ENCODE measurements at regions not wholly inside any gene's neighbourhood (a gene's known extent, or its start where the extent isn't known, plus 50 kb on each side); places are given as distances from the start of the nearest gene placed in this dataset.

GRCh38 chr22:48356731-48357130 lies 1470.9 kb downstream of the BRD1 start (continued):
- no peak for TF ChIP-seq DMTF1 (CRISPR knock-in tag; IDR thresholded peaks at IDR 0.05)

- Histone ChIP-seq H2AFZ (ENCODE audit: low read length) (no peak overlapping the region), H3K36me3 (replicated peaks in 1 of 2; ENCODE audit: control insufficient read depth in 1 of 2, insufficient read depth in 2 of 2, low read length in 2 of 2) (no peaks in the 10 kb centered on the region), H3K4me3 (replicated peaks in 1 of 3; ENCODE audit: insufficient read depth in 1 of 3, low read depth in 2 of 3, low read length in 3 of 3) (no peak overlapping the region), H3K4me1 (ENCODE audit: insufficient read depth, low read length) (no peaks in the 10 kb centered on the region), H3K4me2 (ENCODE audit: low read depth, low read length) (no peak overlapping the region), H3K79me2 (ENCODE audit: insufficient read depth, low read length) (no peaks in the 10 kb centered on the region), H3K9ac (ENCODE audit: insufficient read depth, low read depth, low read length) (no peak overlapping the region), H3K27me3 (ENCODE audit: control insufficient read depth in 1 of 2, insufficient read depth in 2 of 2, low read length in 2 of 2) (peaks cover 6 to 67% of the 10 kb centered on the region in 2 experiments; a peak in 3 of 5 replicates), H3K27ac (ENCODE audit: extremely low read length, insufficient read depth, low read length) (no peak overlapping the region), H3K9me3 (ENCODE audit: low read length) (no peaks in the 10 kb centered on the region), H4K20me1 (ENCODE audit: insufficient read depth, low read length) (no peaks in the 10 kb centered on the region)
- ATAC-seq (no peak), DNase-seq (ENCODE audit: low spot score) (no peak), FAIRE-seq (no peak)
- ChIA-PET CTCF (ENCODE audit: low intra/inter-chr PET ratio, low total read pairs) (no interaction called here), POLR2A (no interaction called here)
- intact Hi-C loops (cut with micrococcal nuclease; ENCODE audit: unreplicated experiment) (no loop called here), in situ Hi-C loops (cut with HindIII; ENCODE audit: extremely low pct_ligation_motif_present, low pct_unique_long_range_greater_than_20kb) (no loop called here)
- no TSS peak for BruUV-seq (replicated peaks)
- 4% methylated on average over 5 of the region's 5 CpGs for WGBS (ENCODE audit: low lambda C conversion rate)
- TF ChIP-seq PHB2 (IDR thresholded peaks at IDR 0.05; ENCODE audit: partially characterized antibody): no peak
- no peak for TF ChIP-seq HIVEP1 (CRISPR knock-in tag; IDR thresholded peaks at IDR 0.05)
- no peak for TF ChIP-seq PLRG1 (conservative IDR thresholded peaks at IDR 0.05)
- no peak for TF ChIP-seq HDAC6 (IDR thresholded peaks at IDR 0.05; ENCODE audit: low read depth, low read length)
Observed at GRCh38 chr22:48354096-48354495, 1473.6 kb downstream of the BRD1 start.

All from HepG2 (cell line).